HEK293T (cell line): ENCODE measurements at regions not wholly inside any gene's neighbourhood (a gene's known extent, or its start where the extent isn't known, plus 50 kb on each side); places are given as distances from the start of the nearest gene placed in this dataset.

Source experiments
- ELF4 ChIP-seq: fragments of 450-650 bp; IDR thresholded peaks from 2 replicates; pipeline ENCODE4 v1.6.1; 2017; ENCODE audit warnings: antibody characterized with exemption
- FOXM1 ChIP-seq: fragments of 450-650 bp; IDR thresholded peaks from 2 replicates; pipeline ENCODE4 v1.6.1; 2017; ENCODE audit warnings: mild to moderate bottlenecking, borderline replicate concordance
- NFRKB ChIP-seq: fragments of 450-650 bp; IDR thresholded peaks from 2 replicates; pipeline ENCODE4 v1.6.1; 2016; ENCODE audit warnings: mild to moderate bottlenecking, moderate library complexity
- SP1 ChIP-seq: fragments of 450-650 bp; IDR thresholded peaks from 2 replicates; pipeline ENCODE4 v1.6.1; 2017
- SUZ12 ChIP-seq: fragments of 450-650 bp; IDR thresholded peaks from 2 replicates; pipeline ENCODE4 v1.6.1; 2016; ENCODE audit warnings: mild to moderate bottlenecking
- TARDBP ChIP-seq: fragments of 450-650 bp; IDR thresholded peaks from 2 replicates; pipeline ENCODE4 v1.6.1; 2016

- TF ChIP-seq FOXM1: no peak
- TF ChIP-seq NFRKB: no peak
- TF ChIP-seq ELF4: no peak
- no peak for TF ChIP-seq SUZ12
- TF ChIP-seq SP1: no peak
- no peak for TF ChIP-seq TARDBP
These were observed 82.7 kb downstream of the DLL1 start for GRCh38 chr6:170208182-170208601.
